NCI-H128 (cell line): ENCODE measurements at regions not wholly inside any gene's neighbourhood (a gene's known extent, or its start where the extent isn't known, plus 50 kb on each side); places are given as distances from the start of the nearest gene placed in this dataset.

Experiments used
- DNase-seq: peaks from one replicate; lab custom pipeline; 2025; ENCODE audit not compliant: unreplicated experiment; lab: John Stamatoyannopoulos, UW

DNA sequence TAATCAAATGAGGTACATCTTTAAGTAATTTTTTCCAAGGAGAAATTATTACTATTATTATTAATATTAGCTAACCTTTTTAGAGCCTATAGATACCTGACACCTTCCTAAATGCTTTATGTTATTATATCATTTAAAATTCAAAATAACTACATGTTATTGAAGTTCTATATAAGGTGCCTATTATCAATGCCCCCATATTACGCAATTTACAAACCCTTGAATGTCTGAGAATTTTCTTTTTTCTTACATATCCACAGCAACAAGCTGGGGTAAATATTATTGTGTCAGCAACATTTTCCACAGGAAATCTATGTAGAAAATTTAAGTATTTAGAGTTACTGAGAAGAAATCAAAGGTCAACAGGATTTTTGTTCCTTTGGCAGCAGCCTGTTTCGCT, 327.3 kb downstream of the NXPE2 start:
- no peak for DNase-seq

DNA sequence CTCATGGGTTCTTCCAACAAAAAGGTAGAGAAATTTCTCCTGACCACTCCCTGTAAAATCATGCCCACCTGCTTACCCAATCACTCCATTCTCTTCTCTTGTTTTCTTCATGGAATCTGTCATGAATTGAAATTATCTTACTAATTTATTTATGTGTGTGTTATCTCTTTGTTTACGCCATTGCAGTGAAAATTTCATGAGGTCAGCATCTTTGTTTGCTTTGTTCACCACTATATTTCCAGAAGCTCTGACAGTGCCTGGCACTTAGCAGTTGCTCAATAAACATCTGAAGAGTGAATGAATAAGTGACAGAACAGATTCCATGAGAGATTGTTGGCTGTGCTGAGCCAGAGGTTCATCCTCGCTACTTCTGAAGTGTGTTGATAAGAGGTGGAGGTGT, 329.5 kb downstream of the NXPE2 start:
- DNase-seq, result no peak

DNA sequence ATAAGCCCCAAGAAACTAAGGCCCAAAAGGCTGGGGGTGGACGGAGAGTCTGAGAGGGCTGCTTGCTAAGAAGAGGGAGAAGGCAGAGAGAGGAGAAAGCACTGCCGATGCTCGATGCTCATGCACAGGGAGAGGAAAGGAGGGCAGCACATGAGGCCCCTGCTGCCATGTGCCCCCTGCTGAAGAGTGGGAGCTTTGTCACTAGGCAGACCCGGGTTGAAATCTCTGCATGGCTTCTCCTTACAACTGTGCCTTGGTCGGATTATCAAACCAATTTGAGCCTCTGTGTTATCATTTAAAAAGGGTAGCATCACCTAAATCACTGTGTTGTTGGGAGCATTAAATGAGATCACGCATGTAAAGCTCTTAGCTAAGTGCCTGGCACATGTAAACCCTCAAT, 330.5 kb downstream of the NXPE2 start:
- DNase-seq, result no peak

DNA sequence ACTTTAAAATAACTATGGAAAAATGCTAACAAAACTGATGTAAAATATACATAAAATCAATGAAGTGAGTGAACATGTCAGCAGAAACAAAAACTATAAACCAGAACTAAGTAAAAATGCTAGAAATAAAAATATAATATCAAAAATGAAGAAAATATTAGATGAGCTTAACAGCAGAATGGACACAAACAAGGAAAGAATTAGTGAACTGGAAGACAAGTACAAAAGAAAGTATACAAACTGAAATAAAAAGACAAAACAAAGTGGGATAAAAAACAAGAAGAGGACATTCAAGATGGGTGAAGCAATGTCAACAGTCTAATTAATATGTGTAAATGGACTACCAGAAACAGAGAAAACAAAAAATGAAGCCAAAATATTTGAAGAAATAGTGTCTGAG, 339.2 kb downstream of the NXPE2 start:
- DNase-seq, result no peak

DNA sequence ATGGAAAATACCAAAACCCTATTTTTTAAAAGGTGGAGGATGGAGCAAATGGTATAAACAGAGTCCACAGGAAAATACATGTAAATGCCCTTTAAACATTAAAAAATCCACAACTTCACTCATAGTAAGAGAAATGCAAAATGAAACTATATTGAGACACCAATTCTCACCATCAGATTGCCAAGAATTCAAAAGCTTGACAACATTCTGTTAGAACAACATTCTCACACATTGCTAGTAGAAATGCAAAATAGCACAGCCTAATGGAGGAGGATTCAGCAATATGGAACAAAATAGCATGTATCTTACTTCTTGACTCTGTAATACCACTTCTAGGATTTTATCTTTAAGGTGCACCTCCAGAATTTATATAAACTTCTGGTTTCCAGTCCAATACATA, 351.8 kb downstream of the NXPE2 start:
- DNase-seq, result no peak

DNA sequence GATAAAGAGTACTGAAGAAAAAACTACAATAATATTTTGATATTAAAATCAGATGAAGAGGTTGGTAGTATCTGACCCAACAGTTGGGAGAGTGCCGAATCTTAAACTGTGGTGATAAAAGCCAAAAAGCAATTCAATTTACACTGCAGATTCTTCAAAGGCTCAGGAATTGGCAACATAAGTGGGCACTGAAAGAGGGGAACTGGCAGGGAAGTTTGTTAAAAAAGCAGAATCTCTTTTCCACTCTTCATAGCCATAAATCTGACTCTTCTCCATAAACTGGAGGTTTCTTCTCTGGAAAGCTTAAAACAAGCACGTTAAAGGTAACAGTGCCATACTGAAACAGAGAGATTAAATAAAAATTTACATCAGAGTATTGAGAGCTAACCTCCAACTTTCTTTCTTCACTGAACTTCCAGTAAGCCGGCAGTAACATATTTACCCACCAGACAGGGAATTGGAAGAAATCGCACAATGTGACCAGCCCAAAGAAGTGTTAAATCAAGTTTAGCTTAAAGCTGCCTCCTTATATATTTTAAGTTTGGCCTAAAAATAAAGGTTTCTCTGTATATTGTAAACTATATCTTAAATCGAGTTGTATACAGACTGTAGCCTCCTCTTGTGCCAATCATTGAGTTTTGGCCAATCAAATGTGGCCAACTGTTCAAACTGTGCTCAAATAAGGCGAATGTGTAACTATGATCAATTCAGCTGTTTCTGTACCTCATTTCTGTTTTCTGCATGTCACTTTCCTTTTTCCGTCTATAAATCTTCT, 358.3 kb downstream of the NXPE2 start:
- no peak for DNase-seq

DNA sequence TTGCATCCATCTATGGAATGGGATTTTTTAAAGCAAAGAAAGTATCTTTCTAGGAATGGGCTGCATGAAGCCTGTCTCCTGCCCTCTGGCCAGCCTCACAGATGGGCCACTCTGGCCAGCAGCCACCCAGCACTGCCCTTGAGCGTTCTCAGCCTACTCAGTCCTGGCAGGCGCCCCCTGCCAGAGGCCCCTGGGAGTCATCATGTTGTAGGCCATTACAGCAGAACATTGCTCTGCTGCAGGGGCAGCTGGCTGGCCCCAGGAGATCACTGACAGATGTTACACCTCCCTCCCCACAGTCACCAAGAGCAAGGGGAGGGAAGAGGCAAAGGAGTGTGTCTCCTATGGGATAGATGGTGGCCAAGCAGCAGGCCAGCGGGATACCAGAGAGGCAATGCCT, 363.7 kb downstream of the NXPE2 start:
- DNase-seq, result no peak

DNA sequence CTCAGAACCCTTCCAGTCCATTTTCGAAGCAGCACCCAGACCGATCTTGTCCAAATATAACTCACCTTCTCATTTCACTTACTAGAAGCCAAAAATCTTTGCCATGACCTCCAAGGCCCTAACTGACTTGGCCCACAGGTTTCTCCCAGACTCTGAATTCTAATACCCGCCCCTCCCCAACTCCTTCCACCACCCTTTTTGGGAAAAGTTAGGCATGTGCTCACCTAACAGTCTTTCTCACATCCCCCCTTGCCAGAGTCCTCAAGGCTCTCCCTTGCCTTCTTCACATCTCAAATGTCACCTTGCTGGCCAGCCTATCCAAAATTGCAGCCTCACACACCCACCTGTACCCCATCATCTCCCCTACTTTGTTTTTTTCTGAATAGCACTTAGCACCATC, 369.3 kb downstream of the NXPE2 start:
- no peak for DNase-seq

DNA sequence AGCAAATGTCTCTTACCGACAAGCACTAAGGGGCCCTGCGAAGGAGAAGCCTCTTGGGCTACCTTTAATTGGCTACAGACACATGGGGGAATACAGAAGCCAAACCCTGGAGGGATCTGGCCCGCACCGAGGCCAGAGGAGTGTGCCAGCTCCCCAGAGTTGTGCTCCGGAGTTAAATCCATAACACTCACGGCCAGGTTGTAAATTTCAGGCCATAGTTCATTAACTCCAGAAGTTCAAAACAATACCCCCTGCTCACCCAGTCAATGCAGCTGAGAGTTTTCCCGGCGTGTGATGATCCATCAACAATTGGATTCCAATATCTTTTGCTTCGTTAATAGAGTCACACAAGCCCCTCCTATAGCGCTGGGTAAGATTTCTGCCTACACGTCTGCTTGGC, 371.5 kb downstream of the NXPE2 start:
- DNase-seq, result no peak

DNA sequence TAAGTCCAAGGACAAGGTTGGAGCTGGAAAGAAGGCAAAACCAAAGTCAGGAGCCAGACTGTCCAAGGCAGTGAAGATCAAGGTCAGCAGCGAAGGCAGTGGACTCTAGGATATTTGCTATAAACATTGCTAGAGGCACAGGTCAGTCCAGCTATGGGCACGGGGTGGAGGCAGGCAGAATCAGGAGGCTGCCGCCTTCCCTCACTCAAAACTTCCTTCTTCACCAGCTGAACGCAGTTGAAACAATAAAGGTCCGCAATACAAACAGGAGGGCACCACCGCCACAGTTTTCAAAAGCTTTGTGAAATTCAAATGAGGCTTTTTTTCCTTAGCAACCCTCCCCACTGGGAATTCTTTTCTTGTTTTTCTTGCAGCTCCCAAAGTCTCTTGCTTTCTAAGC, 372.4 kb downstream of the NXPE2 start:
- DNase-seq, result no peak

DNA sequence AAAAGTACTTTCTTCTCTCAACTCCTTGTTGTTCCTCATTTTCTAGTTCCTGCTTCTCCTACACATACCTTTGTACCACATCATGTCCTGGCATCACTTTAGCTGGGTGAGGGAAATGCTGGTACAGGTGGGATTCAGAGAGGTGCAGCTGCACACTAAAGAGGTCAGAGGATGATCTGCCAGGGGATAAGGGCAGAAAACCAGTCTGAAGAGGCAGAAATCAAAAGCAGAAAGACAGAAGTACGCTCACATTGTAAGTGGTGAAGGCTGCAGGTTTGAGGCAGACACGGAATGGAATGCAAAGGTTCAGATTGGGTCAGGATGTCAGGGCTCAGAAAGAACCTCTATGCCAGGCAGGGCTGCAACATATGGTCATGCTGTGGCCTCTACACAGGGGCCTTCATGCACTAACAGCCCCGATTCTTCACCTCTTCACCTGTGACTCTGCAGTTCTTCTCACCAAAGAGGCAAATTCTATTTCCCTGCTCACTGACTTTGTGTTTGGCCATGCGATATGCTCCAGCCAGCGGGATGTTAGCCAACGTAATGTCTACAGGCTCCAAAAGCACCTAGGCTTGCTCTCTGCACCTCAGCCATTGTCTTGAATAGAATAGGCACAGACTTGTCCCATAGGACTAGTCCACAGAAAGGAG, 373.7 kb downstream of the NXPE2 start:
- no peak for DNase-seq

DNA sequence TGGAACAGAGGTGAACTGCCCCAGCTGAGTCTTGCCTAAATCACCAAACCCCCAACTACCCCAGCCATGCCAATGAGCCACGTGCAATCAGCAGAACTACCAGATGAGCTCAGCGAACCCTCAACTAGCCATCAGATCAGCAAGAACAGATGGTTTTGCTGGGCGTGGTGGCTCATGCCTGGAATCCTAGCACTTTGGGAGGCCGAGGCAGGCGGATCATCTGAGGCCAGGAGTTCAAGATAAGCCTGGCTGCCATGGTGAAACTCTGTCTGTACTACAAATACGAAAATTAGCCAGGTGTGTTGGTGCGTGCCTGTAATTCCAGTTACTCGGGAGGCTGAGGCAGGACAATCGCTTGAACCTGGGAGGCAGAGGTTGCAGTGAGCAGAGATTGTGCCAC, 374.3 kb downstream of the NXPE2 start:
- DNase-seq, result no peak

DNA sequence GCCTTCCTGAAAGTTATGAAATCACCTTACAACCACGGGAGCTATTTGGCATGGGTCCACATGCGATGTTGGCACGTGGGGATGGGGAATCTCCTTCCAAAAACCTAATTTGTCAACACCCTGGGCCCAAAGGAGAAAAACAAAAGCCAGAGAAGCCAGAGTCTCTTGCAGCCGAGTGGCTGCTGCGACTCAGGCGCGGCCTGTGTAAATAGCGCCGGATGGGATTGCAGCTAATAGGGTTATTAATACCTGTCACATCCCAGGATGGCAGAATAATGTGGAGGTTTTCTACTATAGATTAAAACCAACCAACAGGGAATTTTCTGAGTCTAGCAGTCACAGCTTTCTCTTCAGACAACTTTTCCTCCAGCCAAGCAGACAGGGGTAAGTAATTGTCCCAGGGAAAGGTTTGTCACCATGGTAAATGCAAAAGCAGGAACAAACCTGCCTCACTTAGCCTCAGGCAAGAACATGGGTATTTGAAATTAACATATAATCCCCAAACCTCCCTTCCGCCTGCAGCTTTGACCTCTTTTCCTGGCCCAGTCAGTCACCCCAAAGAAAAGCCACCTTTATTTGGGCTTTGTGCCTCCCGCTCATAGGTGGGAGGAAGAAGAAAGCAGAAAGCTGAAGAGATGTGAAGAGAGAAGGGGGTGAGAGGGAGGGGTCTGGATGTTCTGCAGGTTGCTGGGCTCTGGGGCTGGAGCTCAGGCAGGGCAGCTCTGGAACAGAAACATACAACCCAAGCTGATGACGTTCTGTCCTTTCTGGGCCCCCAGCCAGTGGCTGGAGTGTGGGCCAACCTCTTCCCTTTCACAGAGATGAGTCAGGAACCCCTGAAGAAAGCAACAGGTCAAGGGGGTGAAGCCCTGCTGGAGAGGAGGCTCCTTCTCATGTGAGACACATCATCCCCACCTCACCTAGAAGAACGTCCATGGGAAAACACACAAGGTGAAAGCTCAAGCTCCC, 376.5 kb downstream of the NXPE2 start:
- DNase-seq, result no peak

DNA sequence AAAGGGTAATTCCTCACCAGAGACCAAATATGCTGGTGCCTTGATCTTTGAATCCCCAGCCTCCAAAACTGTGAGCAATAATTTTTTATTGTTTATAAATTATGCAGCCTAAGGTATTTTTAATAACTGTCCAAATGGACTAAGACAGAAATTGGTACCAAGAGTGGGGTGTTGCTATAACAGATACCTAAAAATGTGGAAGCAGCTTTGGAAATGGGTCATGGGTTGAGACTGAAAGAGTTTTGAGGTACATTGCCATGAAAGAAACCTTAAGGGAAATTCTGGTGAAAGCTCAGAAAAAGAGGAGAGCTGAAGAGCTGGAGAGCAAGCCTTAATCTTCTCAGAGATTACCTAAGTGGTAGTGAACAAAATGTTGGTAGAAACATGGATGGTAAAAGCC, 378.2 kb downstream of the NXPE2 start:
- DNase-seq, result no peak

DNA sequence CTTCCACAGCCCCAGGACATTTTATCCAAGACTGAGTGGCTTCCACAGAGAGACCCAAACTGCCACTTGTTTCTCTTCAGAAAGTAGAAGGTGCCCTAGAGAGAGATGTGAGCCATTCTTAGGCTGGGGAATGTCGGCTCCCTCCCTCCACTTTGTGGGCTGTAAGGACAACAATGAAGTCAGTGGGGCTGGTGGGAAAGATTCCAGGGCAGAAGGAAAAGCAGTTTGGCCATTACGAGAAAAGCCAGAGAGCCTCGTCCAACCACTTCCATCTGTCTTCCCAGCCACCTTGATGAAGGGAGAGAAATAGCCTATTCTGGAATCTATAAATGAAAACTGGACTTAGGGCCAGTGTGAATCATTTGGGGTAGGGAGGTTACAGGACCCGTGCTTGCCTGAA, 382.5 kb downstream of the NXPE2 start:
- no peak for DNase-seq

DNA sequence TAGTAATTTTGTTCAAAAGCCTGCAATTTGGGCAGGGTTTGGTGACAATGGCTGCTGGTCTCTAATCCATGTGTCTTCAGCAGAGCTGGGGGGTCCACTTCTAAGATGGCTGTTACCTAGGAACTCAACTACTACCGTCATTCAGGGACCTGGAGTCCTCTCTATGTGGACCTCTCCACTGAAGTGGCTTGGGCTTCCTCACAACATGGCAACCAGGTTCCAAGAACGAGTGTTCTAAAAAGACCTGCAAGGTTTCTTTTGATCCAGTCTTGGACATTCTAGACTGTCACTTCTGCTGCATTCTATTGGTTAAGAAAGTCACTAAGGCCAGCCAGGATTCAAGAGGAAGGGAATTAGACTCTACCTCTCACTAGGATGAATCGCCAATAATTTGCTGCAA, 387.0 kb downstream of the NXPE2 start:
- DNase-seq, result no peak

DNA sequence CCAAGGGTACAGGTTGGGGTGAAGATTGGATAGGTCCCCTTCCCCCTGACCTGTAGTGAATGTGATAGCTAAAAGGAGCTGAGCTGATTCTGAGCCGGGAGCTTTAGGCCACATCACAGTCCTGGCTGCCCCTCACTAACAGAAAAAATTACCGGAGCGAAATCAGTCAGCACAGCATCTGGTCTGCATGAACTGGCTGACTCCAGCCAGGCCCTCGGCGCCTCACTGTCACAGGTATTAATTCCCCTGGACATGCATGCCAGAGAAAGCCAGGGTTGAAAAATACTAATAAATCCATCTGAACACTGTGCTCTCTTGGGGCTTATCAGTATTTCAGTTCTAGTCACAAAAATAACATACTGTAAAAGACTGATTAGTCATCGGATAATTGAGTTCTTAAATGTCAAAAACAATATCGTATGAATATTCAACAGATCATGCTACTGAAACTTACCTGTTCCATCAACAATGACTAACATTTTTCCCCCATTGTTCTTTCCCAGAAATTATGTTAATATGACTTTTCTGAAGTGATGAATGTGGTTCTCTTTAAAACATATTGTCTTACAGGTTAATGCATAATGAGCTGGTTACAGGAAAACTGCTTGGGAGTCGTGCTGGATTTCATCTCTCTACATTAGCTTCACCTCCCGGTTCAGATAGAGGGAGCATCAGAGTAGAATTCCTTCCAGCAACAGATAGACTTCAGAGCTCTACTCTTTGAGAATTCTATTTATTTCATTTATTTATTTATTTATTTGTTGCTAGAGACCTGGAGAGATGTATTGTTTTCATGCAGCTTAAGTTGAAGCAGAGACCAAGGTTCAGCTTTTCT, 387.7 kb downstream of the NXPE2 start:
- no peak for DNase-seq

DNA sequence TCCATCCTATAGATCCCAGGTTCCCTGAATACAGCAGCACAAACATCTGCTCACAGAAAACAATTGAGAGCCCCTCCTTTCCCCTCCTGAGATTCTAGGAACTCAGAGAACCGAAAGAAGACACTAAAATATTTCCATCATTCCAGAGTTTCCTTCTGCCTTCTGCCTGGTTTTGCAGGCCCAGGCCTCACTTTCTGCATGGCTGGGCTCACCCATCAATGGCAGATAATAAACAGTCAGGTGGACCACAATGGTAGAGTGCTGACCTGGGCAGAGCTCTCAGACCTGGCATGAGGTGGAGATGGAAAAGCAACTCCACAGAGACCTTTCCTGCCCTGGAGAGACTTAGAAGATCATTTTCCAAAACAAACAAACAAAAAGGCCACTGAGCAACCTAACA, 389.1 kb downstream of the NXPE2 start:
- no peak for DNase-seq

DNA sequence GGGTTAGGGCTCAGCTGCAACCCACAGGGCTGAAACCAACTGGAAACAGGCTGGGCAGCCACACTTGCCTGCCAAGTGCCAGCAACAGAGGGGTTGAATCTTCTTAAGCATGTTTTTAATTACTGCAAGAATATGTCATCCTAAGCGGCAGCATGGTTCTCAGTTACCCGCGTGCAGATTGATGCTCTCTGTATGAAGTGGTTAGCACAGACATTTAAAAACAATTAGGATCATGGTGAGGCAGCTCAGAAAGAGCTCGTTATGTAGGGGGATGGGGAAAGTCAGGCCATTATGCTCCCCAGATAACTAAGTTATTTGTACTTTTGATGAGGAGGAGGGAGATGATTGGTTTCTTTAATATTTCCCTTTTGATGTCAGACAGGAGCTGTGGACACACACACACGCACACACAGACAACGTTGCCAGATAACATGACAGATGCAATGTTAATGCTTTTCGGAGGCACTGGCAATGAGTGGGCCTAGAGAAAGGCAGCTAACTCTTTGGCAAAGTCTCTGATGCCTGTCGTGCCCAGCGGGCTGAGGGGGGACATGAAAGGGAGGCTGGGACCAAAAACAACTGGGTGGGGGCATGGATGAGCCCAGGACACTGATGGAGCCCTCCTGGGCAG, 389.7 kb downstream of the NXPE2 start:
- DNase-seq, result peak; percentile 36

DNA sequence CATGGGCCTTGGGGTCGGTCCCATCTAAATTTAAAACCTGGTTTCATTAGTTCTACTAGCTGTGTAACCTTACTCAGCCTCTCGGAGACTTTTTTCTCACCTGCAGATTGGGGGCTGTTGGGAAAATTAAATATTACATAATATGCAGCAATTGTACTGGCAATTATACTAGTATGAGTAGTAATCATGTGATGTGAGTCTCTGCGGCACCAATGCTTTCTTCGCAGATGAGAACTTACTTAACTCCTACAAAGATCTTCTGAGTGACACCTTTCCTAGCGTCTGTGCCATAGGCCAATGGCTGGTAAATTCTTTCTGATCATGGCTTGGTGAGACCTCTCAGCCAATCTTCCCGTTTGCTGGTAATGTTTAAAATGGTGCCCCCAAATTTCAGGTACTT, 391.3 kb downstream of the NXPE2 start:
- no peak for DNase-seq
